Gastroesophageal sphincter (tissue), 3 donors: ENCODE measurements at regions not wholly inside any gene's neighbourhood (a gene's known extent, or its start where the extent isn't known, plus 50 kb on each side); places are given as distances from the start of the nearest gene placed in this dataset.
"Not testable (repeated sequence)": the region's sequence is repeated elsewhere in the genome, so short reads cannot be mapped to it uniquely, and the experiment has no call there.

Experiments
- CTCF ChIP-seq, 4 experiments: fragments of 200-600 bp in 2 of 4; fragments of 450-650 bp in 2 of 4; sonication (generic) in 1 of 4; IDR thresholded peaks; one replicate each; pipeline ENCODE4 v1.5.1; 2017 to 2019; ENCODE audit warnings: antibody characterized with exemption in 4 of 4, mild to moderate bottlenecking in 2 of 4, moderate library complexity in 2 of 4
- EP300 ChIP-seq: sonication (generic); formaldehyde crosslinking; IDR thresholded peaks from one replicate; pipeline ENCODE4 v1.6.1; 2017; ENCODE audit warnings: antibody characterized with exemption, mild to moderate bottlenecking
- POLR2A ChIP-seq, 2 donors: fragments of 450-650 bp; IDR thresholded peaks; one replicate each; pipeline ENCODE4 v1.6.1; 2017; ENCODE audit warnings: antibody characterized with exemption in 2 of 2, mild to moderate bottlenecking in 2 of 2, moderate library complexity in 1 of 2

- TF ChIP-seq CTCF (IDR thresholded peaks at IDR 0.05); POLR2A (IDR thresholded peaks at IDR 0.05); EP300: not testable (repeated sequence)
These were observed 61.3 kb downstream of the CHST2 start for GRCh38 chr3:143180860-143181259.
